HG03139 (cell line): ENCODE measurements at regions not wholly inside any gene's neighbourhood (a gene's known extent, or its start where the extent isn't known, plus 50 kb on each side); places are given as distances from the start of the nearest gene placed in this dataset.

ENCODE experiments used
- ATAC-seq: cut with Tn5 transposase; IDR thresholded peaks from one replicate; pipeline ENCODE4 v1.9.1; 2021; ENCODE audit not compliant: unreplicated experiment

DNA sequence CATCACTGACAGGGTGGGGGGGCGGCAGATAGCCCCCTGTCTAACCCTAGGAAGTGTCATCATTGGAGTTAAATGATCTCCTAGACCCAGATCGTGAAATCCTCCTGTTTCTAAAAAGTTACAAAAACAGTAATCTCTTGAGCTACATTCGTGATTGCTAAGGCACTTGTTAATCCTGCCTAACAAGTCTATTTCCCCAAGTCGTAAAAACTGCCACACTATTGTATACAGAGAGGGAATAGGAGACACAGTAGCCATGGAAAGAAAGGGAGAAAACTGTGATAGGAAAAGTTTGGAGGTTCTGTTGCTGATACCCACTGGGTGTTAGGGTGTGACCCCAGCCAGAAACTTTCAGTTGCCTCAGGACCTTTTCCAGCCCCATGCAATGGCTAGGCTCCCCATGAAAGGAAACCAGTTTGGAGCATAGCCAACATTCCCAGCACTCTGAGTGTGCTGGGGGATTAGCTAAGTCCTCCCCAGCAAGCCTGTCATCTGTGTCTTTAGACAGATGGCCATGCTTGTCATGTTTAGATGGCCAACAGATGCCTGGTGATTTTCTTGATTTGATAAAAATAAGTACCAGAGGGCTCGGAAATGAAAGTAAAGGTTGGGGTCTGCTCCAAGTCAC, 63.3 kb upstream of the ANXA10 start:
- no peak for ATAC-seq

DNA sequence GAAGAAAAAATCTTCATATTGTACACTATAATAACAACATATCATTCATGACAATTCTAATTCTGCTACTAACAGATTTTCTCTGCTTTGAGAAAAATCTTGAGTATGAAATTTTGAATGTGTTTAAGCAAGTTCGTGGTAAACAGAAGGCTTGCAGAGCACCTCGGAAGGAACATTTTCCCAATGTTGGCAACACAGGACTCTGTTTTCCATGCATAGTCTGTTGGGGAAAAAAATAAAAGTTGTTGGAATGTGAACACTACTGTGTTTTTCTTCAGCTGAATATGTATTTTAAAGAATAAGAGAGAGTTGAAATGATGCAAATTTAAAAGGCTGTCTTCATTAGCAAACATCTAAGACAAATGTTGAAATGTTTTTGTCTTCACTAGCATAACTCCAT, 54.7 kb upstream of the ANXA10 start:
- ATAC-seq, result no peak

DNA sequence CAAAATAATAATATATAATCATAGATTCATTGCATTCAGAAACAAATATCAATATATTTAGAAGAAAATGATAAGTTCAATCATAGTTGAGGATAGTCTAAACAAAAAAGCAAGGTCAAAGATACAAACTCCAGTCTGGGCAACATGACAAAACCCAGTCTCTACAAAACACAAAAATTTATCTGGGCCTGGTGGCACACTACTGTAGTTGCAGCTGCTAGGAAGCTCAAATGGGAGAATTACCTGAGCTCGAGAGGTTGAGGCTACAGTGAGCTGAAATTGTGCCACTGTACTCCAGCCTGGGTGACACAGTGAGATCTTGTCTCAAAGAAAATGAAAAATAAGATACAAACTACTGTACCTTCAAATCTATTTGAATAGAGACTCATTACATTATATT, 52.7 kb upstream of the ANXA10 start:
- no peak for ATAC-seq
